HT1080 (cell line): ENCODE measurements at regions not wholly inside any gene's neighbourhood (a gene's known extent, or its start where the extent isn't known, plus 50 kb on each side); places are given as distances from the start of the nearest gene placed in this dataset.
"Not testable (repeated sequence)": the region's sequence is repeated elsewhere in the genome, so short reads cannot be mapped to it uniquely, and the experiment has no call there.

Source experiments
- DNase-seq: peaks from one replicate; pipeline ENCODE4 v3.0.0-alpha.2; 2015; ENCODE audit warnings: low read depth

GRCh38 chr2:220588148-220588547 is 960.7 kb downstream of the SLC4A3 start:
- no peak for DNase-seq

- DNase-seq: no peak
Observed at GRCh38 chr2:220590476-220590875, 963.0 kb downstream of the SLC4A3 start.

- no peak for DNase-seq
Observed at GRCh38 chr2:220593526-220593925, 966.1 kb downstream of the SLC4A3 start.

GRCh38 chr2:220601674-220602073 is 970.4 kb downstream of the EPHA4 start:
- no peak for DNase-seq

- not testable (repeated sequence) for DNase-seq
Observed at GRCh38 chr2:220613004-220613403, 959.1 kb downstream of the EPHA4 start.

- DNase-seq: no peak
Observed at GRCh38 chr2:220614064-220614463, 958.0 kb downstream of the EPHA4 start.

GRCh38 chr2:220619525-220620220 is 952.4 kb downstream of the EPHA4 start:
- DNase-seq: peak; percentile 16

GRCh38 chr2:220626603-220627002 is 945.5 kb downstream of the EPHA4 start:
- DNase-seq: no peak

- DNase-seq: no peak
Observed at GRCh38 chr2:220628252-220628651, 943.9 kb downstream of the EPHA4 start.

- DNase-seq: no peak
Observed at GRCh38 chr2:220641137-220641536, 931.0 kb downstream of the EPHA4 start.

- no peak for DNase-seq
Observed at GRCh38 chr2:220646424-220646823, 925.7 kb downstream of the EPHA4 start.

- no peak for DNase-seq
Observed at GRCh38 chr2:220648628-220649027, 923.5 kb downstream of the EPHA4 start.

GRCh38 chr2:220653776-220654175 is 918.3 kb downstream of the EPHA4 start:
- DNase-seq: no peak

- DNase-seq: no peak
Observed at GRCh38 chr2:220654322-220654721, 917.8 kb downstream of the EPHA4 start.

- DNase-seq: no peak
Observed at GRCh38 chr2:220660277-220661145, 911.6 kb downstream of the EPHA4 start.

GRCh38 chr2:220662431-220662830 is 909.7 kb downstream of the EPHA4 start:
- no peak for DNase-seq

- no peak for DNase-seq
Observed at GRCh38 chr2:220663065-220663464, 909.0 kb downstream of the EPHA4 start.

GRCh38 chr2:220664272-220665107 is 907.6 kb downstream of the EPHA4 start:
- DNase-seq: no peak

- DNase-seq: no peak
Observed at GRCh38 chr2:220665108-220665471, 907.0 kb downstream of the EPHA4 start.

- no peak for DNase-seq
Observed at GRCh38 chr2:220669324-220669723, 902.8 kb downstream of the EPHA4 start.

GRCh38 chr2:220670511-220670910 is 901.6 kb downstream of the EPHA4 start:
- DNase-seq: no peak
